ENCODE measurements at regions not wholly inside any gene's neighbourhood (a gene's known extent, or its start where the extent isn't known, plus 50 kb on each side); places are given as distances from the start of the nearest gene placed in this dataset.

GRCh38 chr2:236968101-236968879, 117.4 kb upstream of the COPS8 start:
- ChIA-PET POLR2A (ENCODE audit: low non-redundant PET) (no interaction called here), CTCF (no interaction called here)

DNA sequence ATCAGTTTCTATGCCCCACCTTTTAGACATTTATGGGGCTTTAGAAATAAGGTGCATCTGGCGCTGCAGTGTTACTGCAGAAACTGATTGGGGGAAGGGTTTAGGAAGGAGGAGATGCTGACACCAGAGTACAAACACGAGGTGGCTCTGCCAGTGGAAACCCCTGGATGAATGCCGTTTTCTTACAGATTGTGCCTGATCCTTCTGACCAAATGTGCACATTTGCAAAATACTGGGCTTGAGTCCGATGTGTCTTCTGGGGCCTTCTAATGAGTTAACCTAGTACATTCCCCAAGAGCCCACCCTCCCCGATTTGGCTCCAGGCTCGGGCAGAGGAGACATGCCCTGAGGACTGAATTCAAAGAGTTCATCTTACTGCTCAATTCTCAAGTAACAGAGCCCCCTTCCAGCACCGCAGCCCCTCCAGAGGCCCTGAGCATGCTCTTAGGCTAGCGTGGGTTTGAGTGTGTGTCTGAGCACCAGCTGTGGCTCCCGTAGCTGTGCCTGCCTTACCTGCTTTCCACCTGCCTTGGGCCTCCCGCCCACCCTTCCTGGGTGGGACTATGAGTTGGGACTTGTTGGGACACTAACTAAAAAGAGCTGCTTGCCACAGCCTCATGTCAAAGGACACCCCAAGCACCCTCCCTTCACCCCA, 116.7 kb upstream of the COPS8 start:
- DNase-seq (ENCODE audit: low spot score) = no peak

More at GRCh38 chr2:236968101-236968879, 117.4 kb upstream of the COPS8 start:
- no peak for TF ChIP-seq CTCF (conservative IDR thresholded peaks at IDR 0.05; ENCODE audit: low read depth)
- no peak overlapping the region for H3K27ac ChIP-seq
- no peak for DNase-seq (ENCODE audit: low spot score)

DNA sequence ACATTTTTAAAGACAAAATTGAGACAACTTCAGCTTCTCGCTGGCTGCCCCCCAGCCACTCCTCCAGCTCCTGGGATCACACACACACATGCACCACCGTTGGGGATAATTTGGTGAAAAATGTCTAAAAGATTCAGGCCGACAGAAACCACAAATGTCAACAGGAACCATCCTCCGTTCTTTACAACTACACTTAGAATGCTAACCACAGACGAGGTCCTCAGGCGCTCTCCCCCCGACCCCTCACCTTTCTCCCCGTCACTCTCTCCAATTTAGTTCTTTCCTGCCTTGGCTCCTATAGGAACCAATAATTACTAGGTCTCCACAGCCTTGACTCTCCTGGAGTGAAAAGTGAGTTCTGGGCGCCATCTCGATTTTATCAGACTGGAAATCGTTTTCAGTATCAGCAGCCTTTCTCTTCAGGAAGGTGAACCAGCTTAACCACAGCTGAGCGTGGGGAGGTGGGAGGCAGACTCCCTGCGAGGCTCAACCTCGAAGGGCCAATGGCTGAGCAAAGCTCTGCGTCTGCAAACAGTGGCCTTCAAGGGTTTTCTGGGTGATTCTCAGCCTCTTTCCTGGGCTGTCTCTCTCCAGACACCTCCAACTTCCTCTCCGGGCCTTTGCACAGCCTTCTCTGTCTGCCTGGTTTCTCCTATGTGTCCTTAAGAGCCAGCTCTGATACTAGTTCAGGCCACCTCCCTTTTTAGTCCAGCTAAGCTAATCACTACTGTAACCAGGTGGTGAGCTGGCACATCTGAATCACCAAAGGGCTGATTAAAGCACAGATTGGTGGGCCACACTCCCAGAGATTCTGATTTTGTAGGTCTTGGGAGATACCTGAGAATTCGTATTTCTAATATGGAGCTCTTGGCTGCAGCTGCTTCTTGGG, 115.7 kb upstream of the COPS8 start:
- CTCF ChIA-PET = interaction anchor here (0.7 kb wide), 1 partner anchor 11 kb away, joined by 3 read pairs; no protein-coding TSS in a partner anchor
- no peak for TF ChIP-seq CTCF (conservative IDR thresholded peaks at IDR 0.05; ENCODE audit: low read depth)
- POLR2A ChIA-PET (ENCODE audit: low non-redundant PET) = no interaction called here
- DNase-seq (ENCODE audit: low spot score) = no peak
- H3K27ac ChIP-seq = no peak overlapping the region

More for the DNA sequence above, 116.7 kb upstream of the COPS8 start:
- H3K27ac ChIP-seq = no peak overlapping the region
- POLR2A ChIA-PET (ENCODE audit: low non-redundant PET) = no interaction called here
- CTCF ChIA-PET = no interaction called here
- no peak for TF ChIP-seq CTCF (conservative IDR thresholded peaks at IDR 0.05; ENCODE audit: low read depth)

DNA sequence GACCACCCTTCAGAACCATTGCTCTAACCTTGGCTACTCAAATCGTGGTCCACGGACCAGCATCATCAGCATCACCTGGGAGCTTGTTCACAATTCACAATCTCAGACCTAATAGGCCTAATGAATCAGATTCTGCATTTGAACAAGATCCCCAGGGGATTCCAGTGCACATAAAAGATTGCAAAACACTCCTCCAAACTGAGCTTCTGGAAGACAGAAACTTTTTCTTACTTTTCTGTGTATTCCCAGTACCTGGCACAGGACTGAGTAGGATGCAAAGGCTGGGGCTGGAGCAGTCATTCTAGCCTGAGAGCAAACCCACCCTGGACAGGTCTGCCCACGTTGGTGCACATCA, 115.1 kb upstream of the COPS8 start:
- CTCF ChIA-PET = interaction anchor here (0.7 kb wide), 1 partner anchor 11 kb away, joined by 3 read pairs; no protein-coding TSS in a partner anchor
- H3K27ac ChIP-seq = no peak overlapping the region
- POLR2A ChIA-PET (ENCODE audit: low non-redundant PET) = no interaction called here
- no peak for TF ChIP-seq CTCF (conservative IDR thresholded peaks at IDR 0.05; ENCODE audit: low read depth)
- no peak for DNase-seq (ENCODE audit: low spot score)

DNA sequence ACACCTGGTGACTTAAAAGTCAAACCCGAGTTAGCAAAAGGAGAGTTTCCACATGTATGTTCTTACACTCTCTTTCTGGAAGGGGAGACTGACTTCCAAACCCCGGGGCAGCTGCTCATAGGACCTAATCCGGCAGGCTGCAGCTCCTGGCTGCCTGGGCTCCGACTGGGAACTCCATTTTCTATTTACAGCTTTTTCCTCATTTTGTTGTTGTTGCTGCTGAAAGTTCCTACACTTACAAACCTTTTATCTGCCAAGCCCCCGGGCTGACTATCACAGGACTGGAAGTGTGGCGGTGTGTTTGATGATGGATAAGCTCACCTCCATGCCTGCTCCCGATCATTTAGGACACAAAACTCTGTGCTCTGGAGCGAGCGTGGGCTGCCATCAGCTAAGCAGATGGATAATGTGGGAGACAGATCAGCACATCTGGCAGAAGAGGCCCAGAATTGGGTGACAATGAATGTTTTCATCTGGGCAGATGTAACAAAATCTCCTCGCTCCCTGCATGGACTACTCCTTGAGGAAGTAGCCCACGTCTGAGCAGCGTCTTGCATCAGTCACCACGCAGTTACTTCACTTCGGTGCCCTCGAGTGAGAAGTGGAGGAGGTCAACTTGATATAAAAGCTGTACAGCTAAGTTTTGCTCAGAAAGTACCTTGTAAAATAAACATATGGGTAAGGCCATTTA, 114.4 kb upstream of the COPS8 start:
- no peak for DNase-seq (ENCODE audit: low spot score)
- no peak overlapping the region for H3K27ac ChIP-seq
- CTCF ChIA-PET = no interaction called here
- no peak for TF ChIP-seq CTCF (conservative IDR thresholded peaks at IDR 0.05; ENCODE audit: low read depth)
- POLR2A ChIA-PET (ENCODE audit: low non-redundant PET) = no interaction called here

DNA sequence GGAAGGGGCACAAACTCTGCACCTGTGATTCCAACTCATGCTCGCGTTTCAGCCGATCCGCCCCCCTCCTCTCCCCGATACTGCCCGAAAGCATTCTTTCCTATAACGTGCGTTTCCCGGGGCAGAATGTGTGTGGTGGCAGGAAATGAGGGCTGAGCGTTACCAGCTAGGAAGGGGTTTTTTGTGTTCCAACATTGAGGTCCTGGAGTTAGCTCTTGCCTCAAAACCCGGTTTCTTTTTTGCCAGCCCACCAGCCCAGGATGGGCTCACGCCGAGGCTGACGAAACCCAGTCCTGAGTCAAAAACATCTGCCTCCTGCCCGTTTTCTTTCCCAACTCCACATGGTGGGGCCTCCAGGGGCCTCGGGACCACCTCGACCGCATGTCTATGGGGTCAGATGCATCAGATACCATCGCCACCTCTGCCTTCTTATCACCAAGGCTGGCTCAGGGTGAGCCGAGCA, 113.7 kb upstream of the COPS8 start:
- POLR2A ChIA-PET (ENCODE audit: low non-redundant PET) = no interaction called here
- no peak for DNase-seq (ENCODE audit: low spot score)
- no peak for TF ChIP-seq CTCF (conservative IDR thresholded peaks at IDR 0.05; ENCODE audit: low read depth)
- no peak overlapping the region for H3K27ac ChIP-seq
- CTCF ChIA-PET = no interaction called here
